Adrenal gland (tissue), 9 donors: ENCODE measurements at regions not wholly inside any gene's neighbourhood (a gene's known extent, or its start where the extent isn't known, plus 50 kb on each side); places are given as distances from the start of the nearest gene placed in this dataset.

Source experiments
- DNase-seq, 7 donors: peaks; one replicate each; pipeline ENCODE4 v3.0.0-alpha.2; 2019 to 2020
- H3K27ac ChIP-seq, 5 donors: fragments of 200-600 bp; sonication (generic) in 4 of 5; 1 replicate in 3 of 5; 2 replicates in 2 of 5; pipeline versions ENCODE4 v1.5.1 to v1.8.0; 2016 to 2020; ENCODE audit warnings: mild to moderate bottlenecking in 1 of 5
- H3K27me3 ChIP-seq: fragments of 200-600 bp; 2 replicates; pipeline ENCODE4 v1.8.0; 2021
- H3K36me3 ChIP-seq, 2 donors: fragments of 200-600 bp; replicated peaks in 1 of 2; 1 replicate in 1 of 2; 2 replicates in 1 of 2; pipeline versions ENCODE4 v1.5.1 to v1.8.0; 2018 to 2022
- H3K4me1 ChIP-seq, 2 donors: fragments of 200-600 bp; replicated peaks in 1 of 2; 1 replicate in 1 of 2; 2 replicates in 1 of 2; pipeline versions ENCODE4 v1.5.1 to v1.8.0; 2018 to 2021
- H3K4me3 ChIP-seq, 4 donors: fragments of 200-600 bp; sonication (generic) in 3 of 4; one replicate each; pipeline ENCODE4 v1.5.1; 2016 to 2018
- H3K9me3 ChIP-seq, 3 donors: fragments of 200-600 bp; sonication (generic) in 1 of 3; replicated peaks in 1 of 3; 1 replicate in 2 of 3; 2 replicates in 1 of 3; pipeline versions ENCODE4 v1.5.1 to v1.8.0; 2016 to 2021
- POLR2A ChIP-seq, 2 donors: fragments of 450-650 bp; IDR thresholded peaks; one replicate each; pipeline ENCODE4 v1.6.1; 2017; ENCODE audit warnings: antibody characterized with exemption in 2 of 2, mild to moderate bottlenecking in 2 of 2, moderate library complexity in 1 of 2
- WGBS, 4 donors: extraction: QIAGEN DNeasy Blood & Tissue Kit in 2 of 4; methylation state at CpG; one replicate each; pipeline versions ENCODE4 v1.1.5 to v1.1.7; 2013 to 2017; 5-methylcytosine and 5-hydroxymethylcytosine counted together
- intact Hi-C, 2 donors: fragments of 100-400 bp; cut with DNase I; formaldehyde crosslinking; loops; one replicate each; pipeline versions ENCODE4 v1.14.1 to v1.15.0; 2022 to 2023
- TF ChIP-seq, protein P1 (sequence below), 6 experiments: fragments of 450-650 bp in 4 of 6; fragments of 200-600 bp in 2 of 6; sonication (generic) in 1 of 6; IDR thresholded peaks; 1 replicate in 5 of 6; 2 replicates in 1 of 6; pipeline versions ENCODE4 v1.5.1 to v1.8.0; 2016 to 2021; ENCODE audit warnings: antibody characterized with exemption in 6 of 6, mild to moderate bottlenecking in 2 of 6, moderate library complexity in 1 of 6
- donor health status: healthy with polysubstance abuse.
- donor health status: Bipolar disorder and iron deficiency.
- donor health status: DM: yes; HTN: yes; CAD: no.
- donor health status: DM: no; HTN: no; CAD: no.
- donor health status: DM: no; HTN: no; CAD: no.

- no peaks in the 10 kb centered on the region for H3K4me1 ChIP-seq
- H3K36me3 ChIP-seq = no peaks in the 10 kb centered on the region
- no peaks in the 10 kb centered on the region for H3K9me3 ChIP-seq
- 60 to 80% (median 64%) methylated on average over 2 of the region's 2 CpGs for WGBS, 4 donors
- no peaks in the 10 kb centered on the region for H3K27me3 ChIP-seq
- TF ChIP-seq, protein P1, sequence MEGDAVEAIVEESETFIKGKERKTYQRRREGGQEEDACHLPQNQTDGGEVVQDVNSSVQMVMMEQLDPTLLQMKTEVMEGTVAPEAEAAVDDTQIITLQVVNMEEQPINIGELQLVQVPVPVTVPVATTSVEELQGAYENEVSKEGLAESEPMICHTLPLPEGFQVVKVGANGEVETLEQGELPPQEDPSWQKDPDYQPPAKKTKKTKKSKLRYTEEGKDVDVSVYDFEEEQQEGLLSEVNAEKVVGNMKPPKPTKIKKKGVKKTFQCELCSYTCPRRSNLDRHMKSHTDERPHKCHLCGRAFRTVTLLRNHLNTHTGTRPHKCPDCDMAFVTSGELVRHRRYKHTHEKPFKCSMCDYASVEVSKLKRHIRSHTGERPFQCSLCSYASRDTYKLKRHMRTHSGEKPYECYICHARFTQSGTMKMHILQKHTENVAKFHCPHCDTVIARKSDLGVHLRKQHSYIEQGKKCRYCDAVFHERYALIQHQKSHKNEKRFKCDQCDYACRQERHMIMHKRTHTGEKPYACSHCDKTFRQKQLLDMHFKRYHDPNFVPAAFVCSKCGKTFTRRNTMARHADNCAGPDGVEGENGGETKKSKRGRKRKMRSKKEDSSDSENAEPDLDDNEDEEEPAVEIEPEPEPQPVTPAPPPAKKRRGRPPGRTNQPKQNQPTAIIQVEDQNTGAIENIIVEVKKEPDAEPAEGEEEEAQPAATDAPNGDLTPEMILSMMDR (IDR thresholded peaks at IDR 0.05) = no peak
- intact Hi-C loops = no loop called here
- no peak for DNase-seq
- H3K27ac ChIP-seq = no peak overlapping the region
- H3K4me3 ChIP-seq = no peak overlapping the region
These were observed 308.7 kb downstream of the CBLN2 start for GRCh38 chr18:72235422-72235821.

DNA sequence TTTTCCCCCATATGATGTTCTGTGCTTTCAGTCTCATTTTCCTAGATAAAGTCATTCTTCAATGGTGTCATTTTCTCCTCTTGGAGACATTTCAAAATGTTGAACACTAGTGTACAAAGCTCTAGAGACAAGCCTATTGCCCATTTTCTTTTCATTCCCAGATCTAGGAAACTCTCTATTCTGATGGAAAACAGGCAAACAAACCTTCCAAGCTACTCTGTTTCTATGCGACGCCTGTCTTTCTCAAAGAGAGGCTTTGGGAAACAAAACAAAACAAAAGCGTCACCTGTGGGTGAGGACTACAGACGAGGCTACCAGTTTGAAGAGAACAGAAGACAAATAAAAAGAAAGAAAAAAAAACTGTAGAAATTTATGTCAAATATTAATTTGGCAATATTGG is 311.0 kb downstream of the CBLN2 start:
- H3K4me3 ChIP-seq = no peak overlapping the region
- no peak overlapping the region for H3K27ac ChIP-seq
- no peaks in the 10 kb centered on the region for H3K4me1 ChIP-seq
- no peaks in the 10 kb centered on the region for H3K9me3 ChIP-seq
- TF ChIP-seq, protein P1 (IDR thresholded peaks at IDR 0.05) = no peak
- no peak for TF ChIP-seq POLR2A (IDR thresholded peaks at IDR 0.05)
- DNase-seq = no peak
- intact Hi-C loops = no loop called here
- H3K36me3 ChIP-seq = no peaks in the 10 kb centered on the region
- 61 to 69% (median 65%) methylated on average over 4 of the region's 4 CpGs for WGBS, 4 donors
- H3K27me3 ChIP-seq = no peaks in the 10 kb centered on the region

- Histone ChIP-seq H3K4me3 (no peak overlapping the region), H3K4me1 (no peaks in the 10 kb centered on the region), H3K36me3 (no peaks in the 10 kb centered on the region), H3K27ac (no peak overlapping the region), H3K27me3 (no peaks in the 10 kb centered on the region), H3K9me3 (no peaks in the 10 kb centered on the region)
- TF ChIP-seq POLR2A (IDR thresholded peaks at IDR 0.05) = no peak
- TF ChIP-seq, protein P1 (IDR thresholded peaks at IDR 0.05) = no peak
- WGBS, 4 donors = 72 to 77% (median 76%) methylated on average over 3 of the region's 3 CpGs
- intact Hi-C loops = no loop called here
- no peak for DNase-seq
These were observed 311.5 kb downstream of the CBLN2 start for GRCh38 chr18:72232644-72233043.

DNA sequence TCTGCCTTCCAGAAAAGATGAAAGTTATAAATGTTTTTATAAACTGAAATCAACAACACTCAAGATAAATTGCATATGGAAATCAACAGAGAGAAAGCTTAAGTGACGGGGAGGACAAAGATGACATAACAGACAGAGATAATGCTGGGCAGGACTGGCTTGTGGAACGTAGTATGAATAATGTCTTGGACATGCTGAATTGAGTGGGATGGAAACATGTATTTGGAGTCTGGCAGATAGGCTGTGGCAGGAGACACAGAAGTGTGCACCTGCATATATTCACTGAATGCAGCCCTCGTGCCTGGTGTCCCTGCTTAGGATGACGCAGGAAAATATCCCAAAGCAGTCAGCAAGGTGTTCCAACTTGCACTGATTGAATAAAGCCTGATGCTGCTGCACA is 318.2 kb downstream of the CBLN2 start:
- no peaks in the 10 kb centered on the region for H3K36me3 ChIP-seq

More for the DNA sequence above, 318.2 kb downstream of the CBLN2 start:
- WGBS, 4 donors = 52 to 70% (median 57%) methylated on average over 4 of the region's 4 CpGs
- no peak for TF ChIP-seq POLR2A (IDR thresholded peaks at IDR 0.05)
- TF ChIP-seq, protein P1 (IDR thresholded peaks at IDR 0.05) = no peak
- no peak for DNase-seq
- Histone ChIP-seq H3K27ac (no peak overlapping the region), H3K9me3 (peaks cover 0 to 4% (median 0%) of the 10 kb centered on the region in 3 donors), H3K27me3 (no peaks in the 10 kb centered on the region), H3K4me3 (no peak overlapping the region), H3K4me1 (no peaks in the 10 kb centered on the region)
- intact Hi-C loops = no loop called here
